H1 (cell line): ENCODE measurements at regions not wholly inside any gene's neighbourhood (a gene's known extent, or its start where the extent isn't known, plus 50 kb on each side); places are given as distances from the start of the nearest gene placed in this dataset.

Experiments
- CTCF ChIA-PET: fragments of 300-600 bp; sonication (Branson Sonifier 250); formaldehyde crosslinking; loops from one replicate; lab custom pipeline; 2021; ENCODE audit not compliant: partially characterized antibody; lab: Charles Lee
- POLR2A ChIA-PET: fragments of 300-600 bp; sonication (Branson Sonifier 250); formaldehyde crosslinking; loops from one replicate; lab custom pipeline; 2021; ENCODE audit warnings: inconsistent platforms; ENCODE audit not compliant: partially characterized antibody; lab: Charles Lee
- DNase-seq, 2 experiments: peaks; one replicate each; pipeline versions ENCODE4 v3.0.0 to v3.0.0-alpha.2; 2010 to 2022; ENCODE audit warnings: low spot score in 2 of 2, low read depth in 1 of 2, mixed read lengths in 1 of 2
- FAIRE-seq: peaks from 2 replicates; lab custom pipeline; 2011; peaks lifted over from hg19 to GRCh38; lab: Jason Lieb, UNC
- H2AFZ ChIP-seq: 2 replicates; pipeline ENCODE4 v1.8.1; 2012; ENCODE audit warnings: low read length, inconsistent platforms
- H2AK5ac ChIP-seq: 2 replicates; pipeline ENCODE4 v1.6.1; 2013; ENCODE audit warnings: low read depth, low read length
- H2BK120ac ChIP-seq: replicated peaks from 2 replicates; pipeline ENCODE3; 2013; ENCODE audit warnings: low read depth, low read length, inconsistent platforms
- H2BK12ac ChIP-seq: 2 replicates; pipeline ENCODE4 v1.6.1; 2013; ENCODE audit warnings: low read depth, low read length
- H2BK15ac ChIP-seq: 2 replicates; pipeline ENCODE4 v1.6.1; 2013; ENCODE audit warnings: low read length
- H2BK20ac ChIP-seq: 2 replicates; pipeline ENCODE4 v1.6.1; 2013; ENCODE audit warnings: low read length
- H2BK5ac ChIP-seq: 2 replicates; pipeline ENCODE4 v1.6.1; 2013; ENCODE audit warnings: low read depth, low read length
- H3K14ac ChIP-seq: 2 replicates; pipeline ENCODE4 v1.6.1; 2013; ENCODE audit warnings: inconsistent platforms; ENCODE audit not compliant: insufficient read length
- H3K18ac ChIP-seq: 2 replicates; pipeline ENCODE4 v1.6.1; 2013; ENCODE audit warnings: low read length; ENCODE audit errors: extremely low read depth
- H3K23ac ChIP-seq: 2 replicates; pipeline ENCODE4 v1.6.1; 2013; ENCODE audit warnings: inconsistent platforms; ENCODE audit not compliant: insufficient read length
- H3K23me2 ChIP-seq: 2 replicates; pipeline ENCODE4 v1.6.1; 2013; ENCODE audit warnings: low read depth, low read length
- H3K27ac ChIP-seq: 2 replicates; pipeline ENCODE4 v1.6.1; 2011; ENCODE audit warnings: low read depth, low read length, inconsistent platforms
- H3K27me3 ChIP-seq, 4 experiments: replicated peaks in 1 of 4; 1 replicate in 1 of 4; 2 replicates in 3 of 4; pipeline versions ENCODE4 v1.6.1 to v1.8.1; 2011 to 2013; ENCODE audit warnings: low read length in 3 of 4, mild to moderate bottlenecking in 3 of 4, inconsistent platforms in 2 of 4, mixed read lengths in 2 of 4, moderate library complexity in 1 of 4; ENCODE audit not compliant: control insufficient read depth in 3 of 4, insufficient read depth in 3 of 4; ENCODE audit errors: extremely low read depth in 1 of 4
- H3K36me3 ChIP-seq, 4 experiments: 2 replicates each; pipeline versions ENCODE4 v1.6.1 to v1.8.1; 2011 to 2013; ENCODE audit warnings: mild to moderate bottlenecking in 4 of 4, low read length in 3 of 4, moderate library complexity in 2 of 4, control low read depth in 1 of 4, inconsistent platforms in 1 of 4; ENCODE audit not compliant: insufficient read depth in 4 of 4, control insufficient read depth in 2 of 4
- H3K4ac ChIP-seq: replicated peaks from 2 replicates; pipeline ENCODE3; 2013; ENCODE audit warnings: low read length, low read depth, mixed read lengths, inconsistent platforms; ENCODE audit not compliant: insufficient read length
- H3K4me1 ChIP-seq, 4 experiments: replicated peaks in 1 of 4; 1 replicate in 1 of 4; 2 replicates in 3 of 4; pipeline versions ENCODE4 v1.6.1 to v1.8.1; 2011 to 2013; ENCODE audit warnings: low read length in 3 of 4, inconsistent platforms in 2 of 4, mixed read lengths in 1 of 4; ENCODE audit not compliant: insufficient read depth in 4 of 4, control insufficient read depth in 3 of 4
- H3K4me2 ChIP-seq, 2 experiments: 2 replicates each; pipeline versions ENCODE4 v1.6.1 to v1.8.1; 2011 to 2013; ENCODE audit warnings: low read depth in 2 of 2, low read length in 2 of 2, control low read depth in 1 of 2, inconsistent platforms in 1 of 2, mild to moderate bottlenecking in 1 of 2; ENCODE audit not compliant: insufficient read depth in 1 of 2
- H3K4me3 ChIP-seq, 4 experiments: fragments of 200-600, 300-600 bp in 1 of 4; sonication (generic), shearing (Covaris generic), sonication (Bioruptor Twin) in 1 of 4; 2 replicates each; pipeline versions ENCODE4 v1.5.1 to v1.8.1; 2011 to 2016; ENCODE audit warnings: low read length in 4 of 4, low read depth in 3 of 4, control low read depth in 2 of 4, inconsistent platforms in 2 of 4, mild to moderate bottlenecking in 2 of 4, mixed read lengths in 1 of 4, moderate library complexity in 1 of 4; ENCODE audit not compliant: insufficient read depth in 2 of 4; ENCODE audit errors: extremely low read depth in 1 of 4
- H3K56ac ChIP-seq: replicated peaks from 2 replicates; pipeline ENCODE3; 2013; ENCODE audit warnings: low read depth, mild to moderate bottlenecking, mixed read lengths, low read length, inconsistent platforms; ENCODE audit not compliant: insufficient read length
- H3K79me1 ChIP-seq: 2 replicates; pipeline ENCODE4 v1.6.1; 2013; ENCODE audit warnings: low read depth, low read length, control low read depth
- H3K79me2 ChIP-seq, 2 experiments: 2 replicates each; pipeline versions ENCODE4 v1.6.1 to v1.8.1; 2012 to 2013; ENCODE audit warnings: low read length in 2 of 2, mild to moderate bottlenecking in 2 of 2, inconsistent platforms in 1 of 2; ENCODE audit not compliant: insufficient read depth in 2 of 2, control insufficient read depth in 1 of 2
- H3K9ac ChIP-seq, 4 experiments: replicated peaks in 1 of 4; 1 replicate in 1 of 4; 2 replicates in 3 of 4; pipeline versions ENCODE4 v1.6.1 to v1.8.1; 2011 to 2013; ENCODE audit warnings: low read depth in 3 of 4, low read length in 3 of 4, control low read depth in 2 of 4, mild to moderate bottlenecking in 2 of 4, moderate library complexity in 2 of 4, inconsistent platforms in 1 of 4; ENCODE audit errors: extremely low read depth in 1 of 4
- H3K9me3 ChIP-seq, 2 experiments: 2 replicates each; pipeline versions ENCODE4 v1.6.1 to v1.8.1; 2012 to 2013; ENCODE audit warnings: mild to moderate bottlenecking in 2 of 2, moderate library complexity in 2 of 2, control low read depth in 1 of 2, inconsistent platforms in 1 of 2, low read depth in 1 of 2, low read length in 1 of 2, mixed read lengths in 1 of 2; ENCODE audit not compliant: insufficient read depth in 2 of 2
- H4K20me1 ChIP-seq, 2 experiments: replicated peaks in 1 of 2; 2 replicates each; pipeline versions ENCODE3 to v1.8.1; 2011 to 2013; ENCODE audit warnings: inconsistent platforms in 2 of 2, low read length in 2 of 2, mild to moderate bottlenecking in 1 of 2; ENCODE audit not compliant: insufficient read depth in 2 of 2, control insufficient read depth in 1 of 2
- H4K5ac ChIP-seq: 2 replicates; pipeline ENCODE4 v1.6.1; 2013; ENCODE audit warnings: low read length, low read depth, mixed read lengths, inconsistent platforms; ENCODE audit not compliant: insufficient read length
- H4K8ac ChIP-seq: 2 replicates; pipeline ENCODE4 v1.8.0; 2013; ENCODE audit warnings: mild to moderate bottlenecking, moderate library complexity, low read length, inconsistent platforms; ENCODE audit not compliant: insufficient read depth; ENCODE audit errors: extremely low read depth
- H4K91ac ChIP-seq: replicated peaks from 2 replicates; pipeline ENCODE3; 2013; ENCODE audit warnings: low read length, mixed read lengths, inconsistent platforms; ENCODE audit not compliant: insufficient read length
- ASH2L ChIP-seq: fragments of 200-600, 300-600 bp; sonication (generic); IDR thresholded peaks from one replicate; pipeline ENCODE4 v1.7.1; 2017; ENCODE audit warnings: low read length
- ATF2 ChIP-seq: IDR thresholded peaks from 2 replicates; pipeline ENCODE4 v1.6.1; 2012; ENCODE audit warnings: low read length, inconsistent platforms
- CBX8 ChIP-seq: fragments of 300-800, 300-1000 bp; sonication (generic); IDR thresholded peaks from 2 replicates; pipeline ENCODE4 v1.7.1; 2016; ENCODE audit warnings: low read depth, low read length, borderline replicate concordance
- CHD1 ChIP-seq: IDR thresholded peaks from 2 replicates; pipeline ENCODE4 v1.6.1; 2012; ENCODE audit warnings: low read depth, low read length, improper control_type of control experiment
- E2F6 ChIP-seq: IDR thresholded peaks from 2 replicates; pipeline ENCODE4 v1.6.1; 2012; ENCODE audit warnings: inconsistent platforms
- KDM5A ChIP-seq: fragments of 200-600 bp; IDR thresholded peaks from 2 replicates; pipeline ENCODE4 v1.7.1; 2012; ENCODE audit warnings: mild to moderate bottlenecking, low read length, inconsistent platforms, mixed read lengths
- RXRA ChIP-seq: IDR thresholded peaks from 2 replicates; pipeline ENCODE4 v1.6.1; 2011; ENCODE audit warnings: low read depth, mild to moderate bottlenecking, low read length, moderate library complexity; ENCODE audit not compliant: insufficient read depth
- TAF7 ChIP-seq: optimal IDR thresholded peaks from 2 replicates; pipeline ENCODE3; 2011; ENCODE audit warnings: low read depth, mild to moderate bottlenecking, inconsistent platforms, low read length, moderate library complexity, borderline replicate concordance
- TEAD4 ChIP-seq: IDR thresholded peaks from 2 replicates; pipeline ENCODE4 v1.6.1; 2012; ENCODE audit warnings: low read depth, low read length, inconsistent platforms, mixed read lengths
- whole genome bisulfite sequencing, 2 experiments: shearing (Covaris generic) in 1 of 2; methylation state at CpG; one replicate each; pipeline versions ENCODE4 v1.1.6 to v1.1.7; 2013 to 2015; ENCODE audit warnings: low lambda C conversion rate in 2 of 2, mixed read lengths in 2 of 2, inconsistent platforms in 1 of 2, low coverage in 1 of 2, missing lambda C conversion rate in 1 of 2; ENCODE audit not compliant: insufficient replicate concordance in 2 of 2, insufficient coverage in 1 of 2, insufficient read length in 1 of 2; ENCODE audit errors: extremely low coverage in 1 of 2, missing lambda C conversion rate in 1 of 2; 5-methylcytosine and 5-hydroxymethylcytosine counted together

DNA sequence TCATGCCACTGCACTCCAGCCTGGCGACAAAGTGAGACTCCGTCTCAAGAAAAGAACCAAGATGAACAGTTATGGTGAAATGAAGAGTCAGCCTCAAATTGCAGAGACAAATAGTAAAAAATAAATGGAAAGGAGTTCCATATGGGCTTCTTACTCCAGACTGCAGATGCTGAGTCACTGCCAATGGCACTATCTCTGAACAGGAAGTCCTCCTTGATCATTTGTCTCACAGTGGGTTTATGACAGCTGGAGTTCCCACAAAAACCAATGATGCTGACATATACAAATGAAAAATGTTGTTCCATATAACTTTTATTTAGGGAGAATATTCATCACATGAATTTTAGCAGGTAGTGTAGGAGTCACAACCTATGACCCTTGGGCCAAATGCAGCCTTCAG, 631.6 kb downstream of the PCDH18 start:
- WGBS, 2 experiments, result 97% methylated on average over 2 of the region's 2 CpGs; no CpG with 5 or more reads in 1 of the 2 experiments

More for the DNA sequence above, 631.6 kb downstream of the PCDH18 start:
- Histone ChIP-seq H3K56ac (no peak overlapping the region), H3K4me1 (peaks cover 2 to 5% (median 4%) of the 10 kb centered on the region in 4 experiments; a peak in 4 of 7 replicates), H4K91ac (no peak overlapping the region), H3K14ac (no peak overlapping the region), H3K27ac (no peak overlapping the region), H3K4ac (no peak overlapping the region), H4K8ac (no peak overlapping the region), H3K23ac (no peak overlapping the region), H3K79me2 (no peaks in the 10 kb centered on the region), H3K79me1 (no peaks in the 10 kb centered on the region), H2BK5ac (no peak overlapping the region), H4K20me1 (no peaks in the 10 kb centered on the region), H3K27me3 (no peaks in the 10 kb centered on the region), H3K36me3 (no peaks in the 10 kb centered on the region), H3K9me3 (no peaks in the 10 kb centered on the region), H2BK120ac (no peak overlapping the region), H3K18ac (no peak overlapping the region), H2BK15ac (no peak overlapping the region), H2BK20ac (no peak overlapping the region), H2BK12ac (no peak overlapping the region), H4K5ac (no peak overlapping the region), H3K23me2 (no peaks in the 10 kb centered on the region), H3K4me2 (no peak overlapping the region), H3K4me3 (no peak overlapping the region), H3K9ac (no peak overlapping the region), H2AFZ (no peak overlapping the region), H2AK5ac (no peak overlapping the region; the same call in 1 of the 2 replicates)
- ChIA-PET POLR2A (no interaction called here), CTCF (interaction anchor here (0.6 kb wide), 1 partner anchor 1379 kb away, joined by 3 read pairs; no protein-coding TSS in a partner anchor)
- FAIRE-seq (no peak), DNase-seq (no peak)
- TF ChIP-seq E2F6 (no peak), TAF7 (no peak), KDM5A (no peak), CHD1 (no peak), RXRA (no peak), ATF2 (no peak), CBX8 (no peak), TEAD4 (no peak), ASH2L (no peak)
